Cardiac muscle cell (in vitro differentiated cells and primary cell): ENCODE measurements at regions not wholly inside any gene's neighbourhood (a gene's known extent, or its start where the extent isn't known, plus 50 kb on each side); places are given as distances from the start of the nearest gene placed in this dataset.

Experiments used
- DNase-seq, 2 donors: peaks; one replicate each; pipeline versions ENCODE4 v3.0.0 to v3.0.0-alpha.2; 2010 to 2017; ENCODE audit warnings: low read depth in 1 of 2, low spot score in 1 of 2
- H3K27ac ChIP-seq: fragments of 200-600 bp; sonication (generic); 2 replicates; pipeline ENCODE4 v1.5.1; 2016
- H3K27me3 ChIP-seq: fragments of 200-600 bp; sonication (generic); 2 replicates; pipeline ENCODE4 v1.6.0; 2016; ENCODE audit warnings: control low read depth
- H3K36me3 ChIP-seq: fragments of 200-600 bp; sonication (generic); 2 replicates; pipeline ENCODE4 v1.5.1; 2016; ENCODE audit warnings: control low read depth
- H3K4me1 ChIP-seq: fragments of 200-600 bp; sonication (generic); 2 replicates; pipeline ENCODE4 v1.8.1; 2017; ENCODE audit warnings: low read depth, mild to moderate bottlenecking, mixed run types
- H3K4me3 ChIP-seq: fragments of 200-600 bp; sonication (generic); 2 replicates; pipeline ENCODE4 v1.5.1; 2016; ENCODE audit warnings: mild to moderate bottlenecking
- H3K9me3 ChIP-seq: fragments of 200-600 bp; sonication (generic); 2 replicates; pipeline ENCODE4 v1.5.1; 2017; ENCODE audit warnings: low read depth, mild to moderate bottlenecking, control low read depth
- CTCF ChIP-seq: IDR thresholded peaks from 2 replicates; pipeline ENCODE4 v1.5.1; 2012; ENCODE audit warnings: low read depth, mild to moderate bottlenecking, low read length

GRCh38 chr12:23359975-23360701 is 589.3 kb downstream of the SOX5 start:
- no peaks in the 10 kb centered on the region for H3K27me3 ChIP-seq
- TF ChIP-seq CTCF = no peak

GRCh38 chr12:23361971-23362370 is 587.5 kb downstream of the SOX5 start:
- H3K4me1 ChIP-seq = no peaks in the 10 kb centered on the region
- no peaks in the 10 kb centered on the region for H3K27me3 ChIP-seq
- DNase-seq = no peak
- no peaks in the 10 kb centered on the region for H3K36me3 ChIP-seq
- TF ChIP-seq CTCF = no peak
- no peaks in the 10 kb centered on the region for H3K9me3 ChIP-seq
- H3K27ac ChIP-seq = no peak overlapping the region
- H3K4me3 ChIP-seq = no peak overlapping the region

More at GRCh38 chr12:23359975-23360701, 589.3 kb downstream of the SOX5 start:
- Histone ChIP-seq H3K4me1 (no peaks in the 10 kb centered on the region), H3K4me3 (no peak overlapping the region), H3K27ac (no peak overlapping the region), H3K9me3 (no peaks in the 10 kb centered on the region), H3K36me3 (no peaks in the 10 kb centered on the region)
- no peak for DNase-seq

- Histone ChIP-seq H3K9me3 (no peaks in the 10 kb centered on the region), H3K4me3 (no peak overlapping the region), H3K4me1 (no peaks in the 10 kb centered on the region), H3K27ac (no peak overlapping the region), H3K36me3 (no peaks in the 10 kb centered on the region), H3K27me3 (no peaks in the 10 kb centered on the region)
- no peak for TF ChIP-seq CTCF
- DNase-seq = no peak
These were observed 580.9 kb downstream of the SOX5 start for GRCh38 chr12:23368590-23368989.

GRCh38 chr12:23375621-23376020 is 573.8 kb downstream of the SOX5 start:
- DNase-seq = no peak
- no peak overlapping the region for H3K27ac ChIP-seq

GRCh38 chr12:23376238-23376637 is 573.2 kb downstream of the SOX5 start:
- DNase-seq = no peak
- no peaks in the 10 kb centered on the region for H3K36me3 ChIP-seq
- H3K4me1 ChIP-seq = no peaks in the 10 kb centered on the region
- H3K27ac ChIP-seq = no peak overlapping the region
- no peak overlapping the region for H3K4me3 ChIP-seq
- H3K9me3 ChIP-seq = no peaks in the 10 kb centered on the region
- H3K27me3 ChIP-seq = no peaks in the 10 kb centered on the region
- TF ChIP-seq CTCF = no peak

More at GRCh38 chr12:23375621-23376020, 573.8 kb downstream of the SOX5 start:
- Histone ChIP-seq H3K4me3 (no peak overlapping the region), H3K27me3 (no peaks in the 10 kb centered on the region), H3K4me1 (no peaks in the 10 kb centered on the region), H3K36me3 (no peaks in the 10 kb centered on the region), H3K9me3 (no peaks in the 10 kb centered on the region)
- TF ChIP-seq CTCF = no peak
